SK-N-SH (cell line): ENCODE measurements at regions not wholly inside any gene's neighbourhood (a gene's known extent, or its start where the extent isn't known, plus 50 kb on each side); places are given as distances from the start of the nearest gene placed in this dataset.

Experiments
- CTCF ChIA-PET: fragments of 300-600, 350-600 bp; formaldehyde crosslinking; extraction: SDS; loops from one replicate; lab custom pipeline; 2021; lab: Yijun Ruan, JAX
- POLR2A ChIA-PET: fragments of 350-600 bp; sonication (Branson Sonifier 250); formaldehyde crosslinking; extraction: SDS; loops from one replicate; lab custom pipeline; 2020; ENCODE audit warnings: antibody characterized with exemption, inconsistent platforms; lab: Yijun Ruan, JAX
- DNase-seq: peaks from one replicate; pipeline ENCODE4 v3.0.0; 2012
- H2AFZ ChIP-seq: fragments of 200-600 bp; sonication (generic); 2 replicates; pipeline ENCODE4 v1.8.1; 2016; ENCODE audit warnings: antibody characterized with exemption, mild to moderate bottlenecking, low read depth
- H3F3A ChIP-seq: fragments of 200-600 bp; sonication (generic); replicated peaks from 2 replicates; pipeline ENCODE3; 2016; ENCODE audit warnings: antibody characterized with exemption, mild to moderate bottlenecking; ENCODE audit not compliant: insufficient read depth
- H3K27ac ChIP-seq, 2 experiments: fragments of 200-500 bp in 1 of 2; fragments of 200-600 bp in 1 of 2; sonication (Bioruptor generic) in 1 of 2; sonication (generic), shearing (Covaris generic) in 1 of 2; 2 replicates each; pipeline versions ENCODE4 v1.5.1 to v1.6.1; 2014 to 2016; ENCODE audit warnings: low read depth in 2 of 2, inconsistent platforms in 1 of 2, low read length in 1 of 2, mild to moderate bottlenecking in 1 of 2, mixed read lengths in 1 of 2
- H3K27me3 ChIP-seq: fragments of 200-600 bp; sonication (generic), shearing (Covaris generic); 2 replicates; pipeline ENCODE4 v1.6.1; 2016; ENCODE audit warnings: mixed run types; ENCODE audit not compliant: insufficient read depth
- H3K36me3 ChIP-seq, 2 experiments: fragments of 200-500 bp in 1 of 2; fragments of 200-600 bp in 1 of 2; sonication (Bioruptor generic) in 1 of 2; sonication (generic) in 1 of 2; replicated peaks in 1 of 2; 2 replicates each; pipeline versions ENCODE3 to v1.5.1; 2014 to 2016; ENCODE audit warnings: low read length in 1 of 2, mild to moderate bottlenecking in 1 of 2; ENCODE audit not compliant: insufficient read depth in 2 of 2, control insufficient read depth in 1 of 2
- H3K4me1 ChIP-seq, 2 experiments: fragments of 200-500 bp in 1 of 2; fragments of 200-600 bp in 1 of 2; sonication (Bioruptor generic) in 1 of 2; sonication (generic), shearing (Covaris generic) in 1 of 2; 2 replicates each; pipeline versions ENCODE4 v1.5.1 to v1.6.1; 2014 to 2016; ENCODE audit warnings: low read depth in 1 of 2, low read length in 1 of 2, mixed run types in 1 of 2; ENCODE audit not compliant: insufficient read depth in 2 of 2, control insufficient read depth in 1 of 2
- H3K4me2 ChIP-seq: fragments of 200-600 bp; sonication (generic), shearing (Covaris generic); 2 replicates; pipeline ENCODE4 v1.6.1; 2017; ENCODE audit warnings: mixed run types
- H3K4me3 ChIP-seq, 2 experiments: fragments of 200-500 bp in 1 of 2; fragments of 200-600 bp in 1 of 2; sonication (Bioruptor generic) in 1 of 2; sonication (generic), shearing (Covaris generic) in 1 of 2; 2 replicates each; pipeline versions ENCODE4 v1.5.1 to v1.8.1; 2014 to 2016; ENCODE audit warnings: low read depth in 2 of 2, inconsistent platforms in 1 of 2, low read length in 1 of 2, mild to moderate bottlenecking in 1 of 2, mixed read lengths in 1 of 2, moderate library complexity in 1 of 2
- H3K79me2 ChIP-seq: fragments of 200-600 bp; sonication (generic); 2 replicates; pipeline ENCODE4 v1.8.1; 2017; ENCODE audit warnings: mild to moderate bottlenecking; ENCODE audit not compliant: insufficient read depth
- H3K9ac ChIP-seq: fragments of 200-600 bp; sonication (generic); 2 replicates; pipeline ENCODE4 v1.6.1; 2017; ENCODE audit warnings: mixed run types
- H3K9me2 ChIP-seq: fragments of 200-600 bp; sonication (generic); 2 replicates; pipeline ENCODE4 v1.6.1; 2017; ENCODE audit warnings: mixed run types
- H3K9me3 ChIP-seq: fragments of 200-600 bp; sonication (generic); 2 replicates; pipeline ENCODE4 v1.6.1; 2017; ENCODE audit warnings: mixed run types, mild to moderate bottlenecking, moderate library complexity
- H4K20me1 ChIP-seq: fragments of 200-600 bp; sonication (generic); 2 replicates; pipeline ENCODE4 v1.6.1; 2017; ENCODE audit warnings: mild to moderate bottlenecking, mixed run types; ENCODE audit not compliant: insufficient read depth
- EP300 ChIP-seq, 2 experiments: IDR thresholded peaks; 2 replicates each; pipeline versions ENCODE4 v1.4.0 to v1.6.1; 2012; ENCODE audit warnings: borderline replicate concordance in 1 of 2, low read depth in 1 of 2, low read length in 1 of 2
- EZH2phosphoT487 ChIP-seq: fragments of 200-600 bp; sonication (generic); IDR thresholded peaks from 2 replicates; pipeline ENCODE4 v1.6.1; 2017; ENCODE audit warnings: low read depth, mixed run types, mild to moderate bottlenecking, antibody characterized with exemption, moderate library complexity, borderline replicate concordance
- FOSL2 ChIP-seq: IDR thresholded peaks from 2 replicates; pipeline ENCODE4 v1.4.0; 2012; ENCODE audit warnings: low read depth, mild to moderate bottlenecking, moderate library complexity, borderline replicate concordance
- FOXJ3 ChIP-seq: sonication (generic); formaldehyde crosslinking; IDR thresholded peaks from 2 replicates; pipeline ENCODE4 v1.5.1; 2020; ENCODE audit warnings: mild to moderate bottlenecking, missing genetic modification reagents
- JUND ChIP-seq: IDR thresholded peaks from 2 replicates; pipeline ENCODE4 v1.4.0; 2012
- NFIC ChIP-seq: IDR thresholded peaks from 2 replicates; pipeline ENCODE4 v1.4.0; 2012; ENCODE audit warnings: borderline replicate concordance
- NRF1 ChIP-seq: IDR thresholded peaks from 2 replicates; pipeline ENCODE4 v1.6.1; 2012; ENCODE audit warnings: low read depth, mild to moderate bottlenecking, low read length
- TCF12 ChIP-seq: IDR thresholded peaks from 2 replicates; pipeline ENCODE4 v1.4.0; 2012
- TEAD4 ChIP-seq: IDR thresholded peaks from 2 replicates; pipeline ENCODE4 v1.4.0; 2012; ENCODE audit warnings: mild to moderate bottlenecking, borderline replicate concordance; ENCODE audit not compliant: insufficient read depth
- USF1 ChIP-seq: IDR thresholded peaks from 2 replicates; pipeline ENCODE4 v1.4.0; 2012; ENCODE audit warnings: low read depth, borderline replicate concordance
- ZBTB33 ChIP-seq: IDR thresholded peaks from 2 replicates; pipeline ENCODE4 v1.4.0; 2012; ENCODE audit warnings: low read depth, borderline replicate concordance
- WGBS: methylation state at CpG from one replicate; pipeline ENCODE4 v1.1.6; 2017; ENCODE audit warnings: low lambda C conversion rate; 5-methylcytosine and 5-hydroxymethylcytosine counted together
- TF ChIP-seq, protein P1 (sequence below): fragments of 200-600 bp; sonication (generic); IDR thresholded peaks from 2 replicates; pipeline ENCODE4 v1.6.1; 2017; ENCODE audit warnings: antibody characterized with exemption, mild to moderate bottlenecking, moderate library complexity
- TF ChIP-seq, protein P2 (sequence below): fragments of 150-350 bp; IDR thresholded peaks from 2 replicates; pipeline ENCODE4 v1.6.1; 2017; ENCODE audit warnings: antibody characterized with exemption, low read length, low read depth, borderline replicate concordance

- Histone ChIP-seq H3K9ac (no peak overlapping the region), H3K9me3 (no peaks in the 10 kb centered on the region), H3K4me3 (no peak overlapping the region), H3K4me2 (no peak overlapping the region), H3K79me2 (no peaks in the 10 kb centered on the region), H3K36me3 (no peaks in the 10 kb centered on the region), H3F3A (peaks cover 4% of the 10 kb centered on the region), H3K9me2 (no peaks in the 10 kb centered on the region), H3K27me3 (no peaks in the 10 kb centered on the region), H3K27ac (no peak overlapping the region)
- POLR2A ChIA-PET: no interaction called here
- DNase-seq: no peak
- TF ChIP-seq JUND (no peak), USF1 (no peak), NFIC (no peak), FOXJ3 (no peak), NRF1 (no peak), EZH2phosphoT487 (no peak), FOSL2 (no peak), ZBTB33 (no peak), EP300 (IDR thresholded peaks at IDR 0.05; ENCODE audit: borderline replicate concordance in 1 of 2, low read depth in 1 of 2, low read length in 1 of 2) (no peak), TCF12 (no peak), TEAD4 (no peak)
- TF ChIP-seq, protein P1, sequence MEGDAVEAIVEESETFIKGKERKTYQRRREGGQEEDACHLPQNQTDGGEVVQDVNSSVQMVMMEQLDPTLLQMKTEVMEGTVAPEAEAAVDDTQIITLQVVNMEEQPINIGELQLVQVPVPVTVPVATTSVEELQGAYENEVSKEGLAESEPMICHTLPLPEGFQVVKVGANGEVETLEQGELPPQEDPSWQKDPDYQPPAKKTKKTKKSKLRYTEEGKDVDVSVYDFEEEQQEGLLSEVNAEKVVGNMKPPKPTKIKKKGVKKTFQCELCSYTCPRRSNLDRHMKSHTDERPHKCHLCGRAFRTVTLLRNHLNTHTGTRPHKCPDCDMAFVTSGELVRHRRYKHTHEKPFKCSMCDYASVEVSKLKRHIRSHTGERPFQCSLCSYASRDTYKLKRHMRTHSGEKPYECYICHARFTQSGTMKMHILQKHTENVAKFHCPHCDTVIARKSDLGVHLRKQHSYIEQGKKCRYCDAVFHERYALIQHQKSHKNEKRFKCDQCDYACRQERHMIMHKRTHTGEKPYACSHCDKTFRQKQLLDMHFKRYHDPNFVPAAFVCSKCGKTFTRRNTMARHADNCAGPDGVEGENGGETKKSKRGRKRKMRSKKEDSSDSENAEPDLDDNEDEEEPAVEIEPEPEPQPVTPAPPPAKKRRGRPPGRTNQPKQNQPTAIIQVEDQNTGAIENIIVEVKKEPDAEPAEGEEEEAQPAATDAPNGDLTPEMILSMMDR: no peak
- TF ChIP-seq, protein P2, sequence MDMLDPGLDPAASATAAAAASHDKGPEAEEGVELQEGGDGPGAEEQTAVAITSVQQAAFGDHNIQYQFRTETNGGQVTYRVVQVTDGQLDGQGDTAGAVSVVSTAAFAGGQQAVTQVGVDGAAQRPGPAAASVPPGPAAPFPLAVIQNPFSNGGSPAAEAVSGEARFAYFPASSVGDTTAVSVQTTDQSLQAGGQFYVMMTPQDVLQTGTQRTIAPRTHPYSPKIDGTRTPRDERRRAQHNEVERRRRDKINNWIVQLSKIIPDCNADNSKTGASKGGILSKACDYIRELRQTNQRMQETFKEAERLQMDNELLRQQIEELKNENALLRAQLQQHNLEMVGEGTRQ: no peak
- TF ChIP-seq, all 33 proteins: peak for 0
- no peaks in the 10 kb centered on the region for H4K20me1 ChIP-seq
- no peaks in the 10 kb centered on the region; a peak in 1 of 4 replicates for H3K4me1 ChIP-seq
- no peak overlapping the region for H2AFZ ChIP-seq
- 30% methylated on average over 4 of the region's 4 CpGs for WGBS
- CTCF ChIA-PET: no interaction called here
Measured at GRCh38 chr5:152686931-152687330, 281.9 kb upstream of the NMUR2 start.
